Stimulated activated CD4-positive, alpha-beta T cell treated with anti-CD3 and anti-CD28 coated beads, Interleukin-15, amount 100 ng/mL, for 1 hour (primary cell): ENCODE measurements at regions not wholly inside any gene's neighbourhood (a gene's known extent, or its start where the extent isn't known, plus 50 kb on each side); places are given as distances from the start of the nearest gene placed in this dataset.

Source experiments
- DNase-seq, 2 donors: peaks; one replicate each; pipeline ENCODE4 v3.0.0-alpha.2; 2020; ENCODE audit warnings: low read depth in 1 of 2, low spot score in 1 of 2

GRCh38 chr15:59953392-59953883 lies 50.7 kb upstream of the FOXB1 start:
- no peak for DNase-seq

DNA sequence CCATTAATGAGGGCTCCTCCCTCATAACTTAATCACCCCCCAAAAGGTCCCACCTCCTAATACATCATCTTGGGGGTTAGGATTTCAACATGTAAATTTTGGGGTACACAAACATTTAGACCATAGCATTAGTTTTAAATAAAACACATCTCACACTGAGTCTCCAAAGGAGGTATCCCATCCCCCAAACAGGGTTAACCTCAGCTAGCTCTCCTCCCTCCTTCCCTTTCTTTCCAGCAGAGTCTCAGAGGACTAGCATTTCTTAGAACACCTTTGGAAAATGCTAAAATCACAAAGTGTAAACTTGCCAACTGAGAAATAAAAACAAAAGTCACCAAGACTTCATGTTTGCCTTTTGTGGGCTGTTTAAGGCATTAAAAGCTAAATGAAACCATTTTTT lies 51.2 kb upstream of the FOXB1 start:
- no peak for DNase-seq

DNA sequence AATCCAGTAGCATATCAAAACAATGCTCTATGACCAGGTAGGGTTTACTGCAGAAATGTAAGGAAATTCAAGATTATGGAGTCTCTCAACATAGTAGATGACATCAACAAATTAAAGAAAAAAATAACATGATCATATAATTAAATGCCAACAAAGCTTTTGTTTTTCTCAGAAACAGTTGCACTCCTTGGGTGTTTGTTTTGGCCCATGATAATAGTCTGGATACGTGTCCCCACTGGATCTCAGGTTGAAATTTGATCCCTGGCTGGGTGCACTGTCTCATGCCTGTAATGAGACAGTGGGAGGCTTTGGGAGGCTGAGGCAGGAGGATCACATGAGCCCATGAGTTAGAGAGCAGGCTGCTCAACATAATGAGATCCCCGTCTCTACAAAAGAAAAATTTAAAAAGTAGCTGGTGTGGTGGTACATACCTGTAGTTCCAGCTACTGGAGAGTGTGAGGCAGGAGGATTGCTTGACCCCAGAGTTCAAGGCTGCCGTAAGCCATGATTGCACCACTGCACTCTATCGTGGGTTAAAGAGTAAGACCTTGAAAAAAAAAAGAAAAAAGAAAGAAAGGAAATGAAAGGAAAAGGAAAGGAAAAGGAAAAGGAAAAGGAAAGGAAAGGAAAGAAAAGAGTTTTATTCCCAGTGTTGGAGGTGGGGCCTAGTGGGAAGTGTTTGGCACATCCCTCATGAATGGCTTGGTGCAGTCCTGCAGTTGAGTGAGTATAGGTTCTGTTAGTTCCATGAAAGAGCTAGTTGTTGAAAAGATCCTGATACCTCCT lies 53.3 kb upstream of the FOXB1 start:
- DNase-seq, result no peak

DNA sequence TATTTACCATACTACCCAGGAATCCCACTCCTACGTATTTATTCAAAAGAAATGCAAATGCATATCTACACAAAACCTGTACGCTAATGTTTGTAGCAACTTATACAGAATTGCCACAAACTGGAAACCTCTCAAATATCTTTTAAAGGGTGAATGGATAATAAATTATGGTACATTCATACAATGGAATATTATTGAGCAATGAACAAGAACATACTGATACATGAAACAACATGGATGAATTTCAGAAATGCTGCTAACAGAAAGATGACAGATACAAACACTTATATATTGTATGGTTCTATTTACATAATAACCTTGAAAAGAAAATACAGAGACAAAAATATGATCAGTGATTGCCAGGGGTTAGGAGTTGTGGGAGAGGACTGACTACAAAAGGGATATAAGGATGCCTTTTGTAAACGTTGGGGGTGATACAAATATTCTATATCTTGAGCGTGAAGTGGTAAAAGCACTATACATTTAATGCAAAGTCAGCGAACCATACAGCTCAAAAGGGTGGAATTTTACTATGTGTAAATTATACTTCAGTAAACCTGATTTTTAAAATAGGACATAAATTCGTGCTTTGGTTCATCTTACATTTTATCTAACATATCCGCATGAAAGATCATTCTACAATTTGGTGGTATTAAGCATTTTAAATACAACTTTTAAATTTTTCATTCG lies 55.0 kb upstream of the FOXB1 start:
- no peak for DNase-seq

- no peak for DNase-seq
These were observed 58.0 kb upstream of the FOXB1 start for GRCh38 chr15:59946084-59946483.

DNA sequence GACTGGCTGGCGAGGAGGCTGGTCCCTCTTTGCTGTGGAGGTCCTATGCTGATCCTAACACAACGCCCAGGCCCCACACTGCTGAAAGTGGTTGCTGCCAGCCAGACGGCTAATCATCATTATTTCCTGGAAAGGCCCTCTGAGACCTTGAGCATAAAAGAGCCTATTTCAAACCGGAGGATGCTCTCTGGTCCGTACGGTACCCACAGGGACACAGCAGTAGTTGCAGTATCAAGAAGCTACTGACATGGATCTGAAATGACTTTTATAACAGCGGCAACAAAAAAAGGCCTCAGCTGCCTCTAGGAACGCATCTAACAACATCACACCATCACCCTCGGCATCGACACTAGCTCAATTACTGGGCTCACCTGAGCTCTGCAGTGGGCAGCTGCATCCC lies 59.1 kb upstream of the FOXB1 start:
- no peak for DNase-seq

DNA sequence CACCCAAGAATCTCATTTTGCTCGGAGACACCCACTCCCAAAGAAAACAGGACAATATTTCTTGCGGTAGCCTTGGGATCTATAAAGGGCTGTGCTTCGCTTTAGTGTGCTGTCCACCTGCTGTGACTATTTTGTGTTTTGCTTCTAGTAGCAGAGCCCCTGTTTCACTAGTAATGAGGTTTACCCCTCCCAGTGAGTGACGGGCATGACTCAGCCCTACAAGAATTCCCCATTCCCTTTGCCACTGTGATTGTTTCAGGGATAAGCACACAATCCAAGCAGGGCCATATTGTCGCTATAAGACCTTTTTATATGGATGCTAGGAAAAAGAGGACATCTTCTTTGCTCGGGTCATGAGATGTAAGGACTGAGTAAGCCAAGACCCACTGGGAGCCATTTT lies 62.5 kb upstream of the FOXB1 start:
- DNase-seq, result no peak

DNA sequence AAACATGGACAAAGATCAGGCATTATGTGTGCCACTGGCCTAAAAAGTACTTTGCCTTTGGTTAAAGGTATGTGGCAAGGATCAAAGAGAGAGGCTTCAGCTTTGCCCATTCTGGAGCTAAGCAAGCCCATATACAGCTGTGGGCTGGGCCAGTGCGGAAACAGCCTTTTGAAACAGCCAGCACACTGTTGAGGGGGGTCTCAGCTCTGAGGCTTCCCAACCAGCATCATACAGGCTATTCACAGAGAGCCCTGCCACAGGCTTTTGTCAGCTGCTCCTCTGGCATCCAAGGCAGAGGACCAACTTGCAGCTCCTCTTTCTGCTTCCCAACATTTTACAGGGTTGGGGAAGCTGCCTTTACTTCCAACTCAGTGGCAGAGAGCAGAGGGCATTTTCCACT lies 63.2 kb upstream of the FOXB1 start:
- no peak for DNase-seq

GRCh38 chr15:59940456-59940855 lies 63.7 kb upstream of the FOXB1 start:
- DNase-seq, result no peak

GRCh38 chr15:59936741-59937140 lies 67.4 kb upstream of the FOXB1 start:
- DNase-seq, result no peak

DNA sequence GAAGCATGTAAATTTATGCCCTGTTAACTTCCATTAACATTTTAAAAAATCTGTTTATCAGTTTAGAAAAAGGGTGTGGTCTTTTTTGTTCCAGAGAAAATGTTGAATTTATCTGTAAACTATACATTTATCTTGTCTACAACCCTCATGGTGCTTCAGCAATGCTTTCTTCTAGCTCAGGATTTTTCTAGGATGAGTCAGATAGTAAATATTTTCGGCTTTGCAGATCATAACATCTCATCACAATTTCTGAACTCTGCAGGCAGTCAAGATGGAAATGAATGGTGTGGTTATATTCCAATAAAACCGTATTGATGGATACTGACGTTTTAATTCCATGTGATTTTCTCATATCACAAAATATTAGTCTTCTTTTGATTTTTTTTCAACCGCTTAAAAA lies 70.5 kb upstream of the FOXB1 start:
- no peak for DNase-seq

- no peak for DNase-seq
These were observed 72.4 kb upstream of the FOXB1 start for GRCh38 chr15:59931646-59932261.

DNA sequence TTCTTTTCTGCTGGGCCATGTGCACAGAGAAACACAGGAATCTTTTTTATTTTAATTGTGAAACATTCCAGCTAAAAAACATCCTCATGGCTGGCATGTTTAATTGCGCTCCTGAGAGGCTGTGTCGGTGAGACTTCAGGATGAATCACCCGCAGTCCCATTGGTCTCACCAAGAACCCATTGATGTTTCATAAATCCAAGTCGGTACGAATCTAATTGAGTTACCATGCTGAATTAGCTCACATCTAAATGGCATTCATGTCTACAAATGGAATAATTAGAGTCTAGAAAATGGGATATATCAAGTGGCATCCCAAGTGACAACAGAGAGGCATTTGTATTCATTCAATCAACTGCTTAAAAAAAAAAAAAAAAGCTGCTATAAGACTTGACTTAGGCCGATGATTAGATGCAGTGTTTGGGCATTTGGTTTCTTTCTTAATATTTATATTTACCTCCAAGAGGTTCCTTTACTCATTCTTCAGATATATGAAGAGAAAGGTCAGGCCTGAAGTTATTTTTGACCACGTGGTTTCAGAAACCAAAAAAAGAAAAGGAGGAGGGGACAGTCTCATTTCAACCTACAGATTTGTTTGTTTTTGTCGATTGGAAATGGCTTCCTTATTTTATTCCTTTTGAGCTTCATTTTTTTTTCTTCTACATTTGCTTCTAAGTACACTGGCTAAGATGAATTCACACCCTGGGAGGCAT lies 79.1 kb upstream of the FOXB1 start:
- no peak for DNase-seq

GRCh38 chr15:59924096-59924495 lies 80.0 kb upstream of the FOXB1 start:
- DNase-seq, result no peak

GRCh38 chr15:59923508-59923907 lies 80.6 kb upstream of the FOXB1 start:
- no peak for DNase-seq

- peak in 1 of 2 donors; percentile 11 for DNase-seq
These were observed 84.8 kb upstream of the FOXB1 start for GRCh38 chr15:59918994-59919951.

GRCh38 chr15:59917504-59918157 lies 86.5 kb upstream of the FOXB1 start:
- peak; percentile 36 to 46 for DNase-seq

DNA sequence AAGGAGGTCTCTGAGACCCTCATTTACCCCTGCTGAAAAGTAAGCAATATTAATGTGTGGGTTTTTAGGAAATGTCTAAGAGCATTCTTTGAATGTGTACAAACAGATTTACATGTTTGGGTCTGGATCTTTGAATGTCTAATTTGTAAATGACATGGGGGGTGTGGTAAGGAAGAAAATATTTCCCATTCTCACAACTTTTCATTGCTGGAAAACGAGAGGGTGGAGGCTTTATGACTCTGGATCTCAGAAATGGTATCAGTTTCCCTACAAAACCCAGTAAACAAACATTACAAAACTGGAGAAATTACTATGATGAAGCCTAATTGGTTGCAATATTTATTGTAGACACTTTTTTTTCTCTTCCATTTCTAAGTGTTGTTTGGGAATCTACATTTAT lies 98.1 kb upstream of the FOXB1 start:
- no peak for DNase-seq

DNA sequence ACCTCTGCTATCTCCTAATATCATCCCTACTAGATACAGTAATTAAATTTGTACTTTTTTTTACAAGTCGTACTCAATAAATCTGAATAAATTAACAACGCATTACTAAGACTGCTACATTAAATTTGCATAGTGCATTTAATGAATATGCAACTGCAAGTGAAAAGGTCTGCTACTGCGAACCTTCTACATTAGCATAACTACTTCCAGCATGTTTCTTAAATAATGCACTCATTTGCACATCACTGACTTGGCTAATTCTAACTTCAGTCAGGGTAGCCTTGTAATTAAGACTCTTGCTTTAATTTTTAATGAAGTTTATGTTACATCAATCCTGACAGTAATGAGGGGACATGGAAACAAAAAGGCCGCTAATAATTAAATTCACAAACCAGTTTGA lies 98.9 kb upstream of the FOXB1 start:
- DNase-seq, result no peak
